MM.1S (cell line): ENCODE measurements at regions not wholly inside any gene's neighbourhood (a gene's known extent, or its start where the extent isn't known, plus 50 kb on each side); places are given as distances from the start of the nearest gene placed in this dataset.

Experiments
- EZH2 ChIP-seq: fragments of 300-600 bp; sonication (generic); optimal IDR thresholded peaks from 2 replicates; pipeline ENCODE3; 2017; ENCODE audit warnings: low read depth, mild to moderate bottlenecking, antibody characterized with exemption, low read length, mixed read lengths
- EZH2phosphoT487 ChIP-seq: fragments of 300-600 bp; sonication (generic); IDR thresholded peaks from 2 replicates; pipeline ENCODE4 v1.6.1; 2018; ENCODE audit warnings: antibody characterized with exemption, low read length
- TF ChIP-seq, protein P1 (sequence below): fragments of 300-600 bp; sonication (generic); IDR thresholded peaks from 2 replicates; pipeline ENCODE4 v1.5.1; 2016; ENCODE audit warnings: antibody characterized with exemption, low read length, mixed read lengths

DNA sequence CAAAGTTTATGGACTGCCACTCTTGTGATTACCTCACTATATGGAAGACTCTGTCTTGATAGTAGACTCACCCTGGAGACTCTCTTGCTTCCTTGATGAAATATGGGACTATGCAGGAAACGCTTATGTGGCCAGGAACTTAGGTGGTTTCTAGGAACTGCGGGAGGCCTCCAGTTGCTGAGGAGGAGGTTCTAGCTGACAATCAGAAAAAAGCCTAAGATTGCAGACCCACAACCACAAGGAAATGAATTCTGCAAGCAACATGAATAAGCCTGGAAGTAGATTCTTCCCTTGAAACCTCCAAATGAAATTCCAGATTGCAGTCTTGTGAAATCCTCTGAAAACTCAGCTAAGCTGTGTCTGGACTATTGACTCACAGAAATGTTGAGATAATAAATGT lies 88.9 kb upstream of the COL11A1 start:
- TF ChIP-seq, protein P1, sequence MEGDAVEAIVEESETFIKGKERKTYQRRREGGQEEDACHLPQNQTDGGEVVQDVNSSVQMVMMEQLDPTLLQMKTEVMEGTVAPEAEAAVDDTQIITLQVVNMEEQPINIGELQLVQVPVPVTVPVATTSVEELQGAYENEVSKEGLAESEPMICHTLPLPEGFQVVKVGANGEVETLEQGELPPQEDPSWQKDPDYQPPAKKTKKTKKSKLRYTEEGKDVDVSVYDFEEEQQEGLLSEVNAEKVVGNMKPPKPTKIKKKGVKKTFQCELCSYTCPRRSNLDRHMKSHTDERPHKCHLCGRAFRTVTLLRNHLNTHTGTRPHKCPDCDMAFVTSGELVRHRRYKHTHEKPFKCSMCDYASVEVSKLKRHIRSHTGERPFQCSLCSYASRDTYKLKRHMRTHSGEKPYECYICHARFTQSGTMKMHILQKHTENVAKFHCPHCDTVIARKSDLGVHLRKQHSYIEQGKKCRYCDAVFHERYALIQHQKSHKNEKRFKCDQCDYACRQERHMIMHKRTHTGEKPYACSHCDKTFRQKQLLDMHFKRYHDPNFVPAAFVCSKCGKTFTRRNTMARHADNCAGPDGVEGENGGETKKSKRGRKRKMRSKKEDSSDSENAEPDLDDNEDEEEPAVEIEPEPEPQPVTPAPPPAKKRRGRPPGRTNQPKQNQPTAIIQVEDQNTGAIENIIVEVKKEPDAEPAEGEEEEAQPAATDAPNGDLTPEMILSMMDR: no peak
- no peak for TF ChIP-seq EZH2phosphoT487
- no peak for TF ChIP-seq EZH2
